HG03039 (cell line): ENCODE measurements at regions not wholly inside any gene's neighbourhood (a gene's known extent, or its start where the extent isn't known, plus 50 kb on each side); places are given as distances from the start of the nearest gene placed in this dataset.

Source experiments
- ATAC-seq: cut with Tn5 transposase; IDR thresholded peaks from one replicate; pipeline ENCODE4 v1.9.1; 2021; ENCODE audit warnings: mild to moderate bottlenecking, moderate library complexity; ENCODE audit not compliant: unreplicated experiment

DNA sequence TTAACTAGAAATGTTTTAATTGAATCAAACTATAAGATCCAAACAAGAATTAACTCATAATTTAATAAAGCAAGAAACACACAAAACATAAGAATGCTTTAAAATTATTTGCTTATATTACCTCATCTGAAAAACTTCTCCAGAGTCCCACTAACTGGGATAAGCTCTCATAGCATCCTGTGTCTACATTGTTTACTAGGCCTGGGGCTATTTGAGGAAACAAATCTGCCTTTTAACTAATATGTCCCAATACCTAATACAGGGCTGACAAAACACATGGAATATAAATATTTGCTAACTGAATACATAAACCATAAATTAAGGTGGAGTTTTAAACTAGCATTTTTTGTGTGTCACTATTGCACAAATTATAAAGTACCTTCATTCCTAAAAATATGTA, 1399.8 kb upstream of the SLC10A2 start:
- ATAC-seq: no peak

DNA sequence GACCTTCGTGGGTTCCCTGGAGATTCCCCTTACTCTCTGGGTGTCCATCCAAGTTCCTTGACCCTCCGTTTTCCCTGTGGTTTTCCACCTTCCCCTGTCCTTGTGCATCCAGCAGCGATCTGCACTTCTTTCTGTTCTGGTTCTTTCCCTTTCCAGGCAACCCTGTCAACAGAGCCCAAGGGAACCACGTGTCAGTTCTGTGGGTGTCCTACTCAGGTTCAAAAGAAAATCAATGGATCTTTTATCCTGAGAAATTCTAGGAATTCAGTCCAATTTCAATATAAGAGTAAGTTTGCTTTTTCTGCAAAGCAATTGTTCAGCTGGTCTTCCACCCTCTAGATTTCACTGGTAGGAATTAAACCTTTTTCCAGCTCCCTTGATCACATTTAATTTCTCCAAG, 1394.8 kb upstream of the SLC10A2 start:
- ATAC-seq: no peak

DNA sequence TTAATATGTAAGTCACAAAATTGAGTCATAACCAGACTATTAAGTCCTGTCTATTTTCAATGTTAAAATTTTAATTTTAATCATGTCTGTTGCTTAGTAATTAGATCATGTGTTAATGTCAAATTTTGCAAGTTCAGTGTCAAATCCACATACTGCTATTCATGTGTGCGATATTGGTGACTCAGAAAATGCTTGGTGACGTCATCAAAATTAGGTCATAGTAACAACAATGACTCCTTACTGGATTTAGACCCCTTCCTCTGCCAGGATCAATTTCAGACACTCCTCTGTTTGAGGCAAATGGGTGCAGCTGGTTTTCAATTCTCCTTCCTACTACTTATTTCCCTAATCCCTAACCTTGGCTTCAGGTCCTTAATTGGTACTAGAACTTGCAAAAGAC, 1394.3 kb upstream of the SLC10A2 start:
- ATAC-seq: no peak

DNA sequence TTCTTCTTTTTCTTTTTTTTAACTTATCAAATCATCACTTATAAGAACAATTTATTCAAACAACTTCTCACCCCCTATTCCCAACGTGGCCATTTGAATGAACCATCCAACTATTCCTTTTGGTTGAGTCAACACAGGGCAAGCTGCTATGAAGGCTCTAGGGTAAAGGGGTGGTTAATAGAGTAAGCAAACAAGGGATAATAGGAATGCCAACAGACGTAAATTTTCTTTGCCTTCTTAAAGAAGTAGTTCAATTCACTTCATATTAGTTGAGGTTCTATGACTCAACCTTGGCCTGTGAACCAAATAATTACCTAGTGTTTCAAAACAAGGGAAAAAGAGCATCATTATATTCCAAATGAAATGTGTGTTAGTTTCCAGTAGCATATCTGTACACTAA, 1383.8 kb upstream of the SLC10A2 start:
- no peak for ATAC-seq

DNA sequence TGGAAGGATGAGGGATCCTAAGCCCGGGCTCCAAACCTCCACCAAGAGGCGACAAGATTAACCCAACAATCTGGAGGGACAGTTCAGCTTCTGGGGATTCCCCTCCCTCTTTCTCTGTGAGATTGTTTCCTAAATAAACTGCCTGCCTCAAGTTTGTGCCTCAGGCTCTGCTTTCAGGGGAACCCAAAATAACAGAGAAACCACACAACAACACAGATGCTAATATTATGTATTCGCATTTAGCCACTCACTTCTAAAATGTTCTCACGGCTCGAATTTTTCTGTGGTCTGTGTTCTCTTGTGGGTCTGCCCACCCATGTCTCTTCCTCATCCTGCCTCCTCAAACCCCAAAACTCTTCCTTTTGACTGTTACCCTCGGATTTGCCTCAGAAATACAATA, 1381.1 kb upstream of the SLC10A2 start:
- no peak for ATAC-seq

DNA sequence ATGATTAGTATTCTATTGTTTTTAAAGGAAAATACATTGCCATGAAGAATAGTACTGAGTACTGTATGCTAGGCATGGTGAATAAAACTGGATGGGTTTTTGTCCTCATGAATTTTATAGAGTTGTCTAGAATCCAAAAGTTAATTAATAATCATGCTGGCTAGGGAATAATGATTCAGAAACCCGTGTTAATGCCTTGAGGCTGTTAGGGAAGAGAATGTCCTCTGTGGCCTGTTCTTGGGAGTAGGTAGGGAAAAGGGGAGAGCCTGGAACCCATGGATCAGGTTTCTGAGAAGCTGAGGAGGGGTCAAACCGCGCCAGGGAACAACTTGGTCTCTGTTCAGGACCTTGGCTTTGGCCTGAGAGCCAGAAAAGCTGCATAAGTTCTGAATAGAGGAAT, 1376.3 kb upstream of the SLC10A2 start:
- no peak for ATAC-seq

DNA sequence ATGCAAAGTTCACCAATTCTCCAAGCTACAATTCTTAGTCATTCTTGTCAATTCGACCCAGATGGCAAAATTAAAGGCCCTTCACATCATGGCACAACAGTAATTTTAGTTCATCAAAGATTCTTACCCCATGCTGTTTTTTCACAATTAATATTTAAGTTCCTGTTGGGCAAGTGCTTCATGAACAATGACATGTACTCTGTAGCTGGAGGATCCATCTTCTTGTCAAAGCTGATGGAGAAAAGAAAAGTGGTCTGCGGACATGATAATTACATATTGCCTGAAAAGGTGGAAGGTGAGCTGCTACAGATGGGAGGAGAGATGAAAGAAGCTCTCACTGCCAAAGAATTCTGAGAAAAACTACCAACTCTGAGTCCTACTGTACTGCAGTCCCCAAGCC, 1370.3 kb upstream of the SLC10A2 start:
- no peak for ATAC-seq

DNA sequence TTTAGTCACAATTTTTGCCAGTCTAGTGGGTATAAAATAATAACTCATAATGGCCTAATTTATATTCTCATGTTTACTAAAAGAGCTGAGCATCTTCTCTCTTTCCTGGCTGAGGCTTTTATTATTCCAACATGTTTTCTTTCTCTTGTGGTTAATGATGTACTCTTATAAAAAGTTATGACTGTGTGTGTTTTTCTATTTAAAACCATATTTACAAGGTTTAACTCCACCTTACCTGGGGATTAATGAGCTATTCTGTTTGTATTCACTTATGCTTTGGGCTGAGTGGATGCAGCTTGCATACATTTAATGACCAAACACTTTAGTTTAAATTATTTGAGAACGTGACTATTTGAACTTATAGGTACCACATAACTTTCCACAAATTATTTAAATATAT, 1365.7 kb upstream of the SLC10A2 start:
- ATAC-seq: no peak

DNA sequence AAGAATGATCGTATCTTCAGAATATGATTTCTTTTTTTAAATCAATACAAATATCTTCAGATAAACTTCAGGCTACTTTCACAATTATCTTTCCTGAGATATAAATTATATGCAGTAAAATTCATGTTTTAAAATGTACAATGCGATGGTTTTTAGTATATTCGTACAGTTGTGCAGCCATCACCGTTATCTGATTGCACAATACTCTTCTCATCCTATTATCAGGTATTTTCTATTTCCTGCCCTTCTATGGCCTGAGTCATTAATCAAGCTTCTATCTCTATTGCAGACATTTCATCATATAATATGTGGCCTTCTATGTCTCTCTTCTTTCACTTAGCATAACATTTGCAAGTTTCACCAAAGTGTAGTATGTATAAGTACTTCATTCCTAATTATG, 1360.2 kb upstream of the SLC10A2 start:
- ATAC-seq: no peak

DNA sequence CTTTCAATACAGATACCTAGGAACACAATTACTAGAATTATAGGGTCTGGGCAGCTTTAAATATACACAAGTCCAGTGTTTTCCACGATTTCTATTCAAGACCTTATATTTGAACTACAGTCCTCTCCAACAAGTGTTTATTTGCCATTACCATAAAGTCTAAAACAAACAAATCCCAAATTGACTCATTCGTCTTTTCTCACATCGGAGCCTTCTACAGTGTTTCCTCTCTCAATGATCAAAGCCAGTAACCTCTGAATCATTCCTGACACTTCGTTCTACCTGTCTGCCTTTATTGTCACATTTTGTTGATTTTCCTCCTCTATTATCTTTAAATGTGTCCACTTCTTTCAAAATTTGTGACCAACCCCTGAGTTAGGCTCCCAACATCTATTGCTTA, 1356.5 kb upstream of the SLC10A2 start:
- ATAC-seq: no peak

DNA sequence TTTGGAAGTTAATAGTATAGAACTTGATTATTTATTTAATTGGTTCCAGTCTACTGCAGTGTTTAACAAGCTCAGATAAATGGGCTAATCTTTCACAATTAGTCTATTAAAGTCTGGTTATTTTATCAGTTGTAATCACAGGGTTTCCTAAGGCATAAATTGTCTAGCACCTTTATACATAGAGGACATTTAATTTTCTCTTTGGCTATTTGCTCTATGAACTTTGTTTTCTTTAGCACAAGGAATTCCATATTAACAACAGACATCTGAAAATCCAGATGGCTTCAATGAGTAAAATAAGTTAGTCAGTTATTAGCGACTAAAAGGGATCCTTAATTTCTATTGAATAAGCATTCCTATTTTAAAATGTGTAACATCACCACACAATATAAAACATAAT, 1350.8 kb upstream of the SLC10A2 start:
- ATAC-seq: no peak

DNA sequence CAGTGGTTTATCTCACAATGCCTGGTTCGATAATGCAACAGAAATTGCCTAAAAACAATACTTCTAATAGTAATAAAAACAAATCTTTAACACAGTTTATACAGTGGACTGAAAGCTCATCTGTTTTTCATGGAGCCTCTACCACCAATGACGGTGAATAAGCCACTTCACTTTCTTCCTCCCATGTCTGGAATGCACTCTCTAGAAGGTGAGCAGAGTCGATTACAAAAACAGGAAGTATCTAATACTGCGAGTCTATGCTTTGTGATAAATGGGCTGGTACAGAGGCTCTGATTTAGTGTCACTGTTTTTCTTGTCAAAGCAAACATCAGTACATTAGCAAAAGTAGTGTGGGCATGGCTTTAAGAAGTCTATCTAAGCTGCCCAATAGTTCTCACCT, 1348.6 kb upstream of the SLC10A2 start:
- no peak for ATAC-seq

DNA sequence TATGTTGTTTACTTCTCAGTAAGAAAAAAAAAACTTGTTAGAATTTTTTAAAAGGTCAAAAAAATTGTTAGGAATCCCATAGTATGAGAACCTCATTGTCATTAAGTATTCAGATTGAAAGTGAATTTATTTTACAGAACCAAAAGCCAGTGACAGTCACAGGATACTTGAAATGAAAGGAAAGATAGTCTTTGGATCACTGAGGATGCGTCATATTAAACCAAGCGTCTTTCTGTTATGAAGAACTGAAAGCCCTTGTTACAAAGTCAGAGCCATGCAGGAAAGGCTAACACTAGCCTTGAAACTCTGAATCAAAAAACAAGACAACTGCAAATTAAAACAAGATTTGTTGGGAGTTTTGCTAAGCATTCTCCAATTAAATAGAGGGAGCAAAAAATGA, 1348.0 kb upstream of the SLC10A2 start:
- no peak for ATAC-seq

DNA sequence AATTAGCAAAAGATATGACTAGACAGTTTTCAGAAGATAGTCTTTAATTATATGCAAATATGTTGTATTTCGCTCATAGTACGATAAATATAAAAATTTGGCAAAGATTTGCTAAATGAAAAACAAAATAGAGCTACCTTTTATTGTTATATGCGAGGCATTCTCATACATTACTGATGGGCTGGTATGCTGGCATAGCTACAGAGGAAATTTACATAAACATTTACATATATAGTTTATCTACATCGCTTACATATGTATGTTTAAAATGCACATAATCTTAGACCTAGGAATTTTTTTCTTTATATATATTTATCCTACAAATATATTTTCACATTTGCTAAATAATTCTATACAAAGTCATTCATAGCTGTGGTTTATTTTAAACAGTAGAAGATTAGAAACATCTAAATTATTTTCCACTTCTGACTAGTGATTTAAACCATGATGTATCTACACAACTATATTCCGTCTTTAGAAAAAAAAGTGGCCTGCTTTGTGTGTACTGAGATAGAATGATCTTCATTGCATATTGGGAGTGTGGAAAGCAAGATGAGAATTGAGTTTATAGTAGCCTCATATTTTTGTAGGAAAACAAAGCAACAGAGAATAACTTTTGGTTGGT, 1345.0 kb upstream of the SLC10A2 start:
- ATAC-seq: no peak

DNA sequence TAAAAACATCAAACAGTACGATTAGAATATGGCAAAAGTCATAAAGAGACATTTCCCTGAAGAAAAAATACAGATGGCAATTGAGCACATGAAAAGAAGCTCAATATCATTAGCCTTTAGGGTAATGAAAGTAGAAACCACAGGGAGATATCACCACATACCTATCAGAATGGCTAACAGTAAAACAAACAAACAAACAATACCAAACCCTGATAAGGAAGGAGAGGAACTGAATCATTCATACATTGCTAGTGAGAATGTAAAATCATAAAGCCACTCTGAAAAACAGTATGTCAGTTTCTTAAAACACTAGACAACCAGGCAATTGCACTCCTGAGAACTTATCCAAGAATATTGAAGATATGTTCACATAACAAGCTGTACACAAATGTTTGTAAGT, 1342.5 kb upstream of the SLC10A2 start:
- ATAC-seq: no peak

DNA sequence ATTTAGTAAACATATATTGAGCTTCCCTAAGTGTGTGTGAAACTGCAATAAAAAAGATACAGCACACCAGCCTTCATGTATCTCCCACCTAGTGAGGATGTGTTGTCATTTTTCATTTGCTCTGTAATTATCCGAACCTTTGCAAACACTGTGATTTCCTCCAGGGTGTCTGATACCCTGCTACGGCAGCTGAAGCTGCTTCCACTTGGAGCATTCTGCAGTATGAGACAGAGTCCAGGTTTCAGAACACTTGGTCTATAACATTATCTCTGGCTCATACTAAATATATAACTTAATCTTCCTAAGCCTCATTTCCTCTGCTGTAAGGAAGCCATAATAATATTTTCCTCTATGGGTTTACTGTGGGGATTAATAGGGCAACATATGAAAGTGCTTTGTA, 1338.1 kb upstream of the SLC10A2 start:
- no peak for ATAC-seq

DNA sequence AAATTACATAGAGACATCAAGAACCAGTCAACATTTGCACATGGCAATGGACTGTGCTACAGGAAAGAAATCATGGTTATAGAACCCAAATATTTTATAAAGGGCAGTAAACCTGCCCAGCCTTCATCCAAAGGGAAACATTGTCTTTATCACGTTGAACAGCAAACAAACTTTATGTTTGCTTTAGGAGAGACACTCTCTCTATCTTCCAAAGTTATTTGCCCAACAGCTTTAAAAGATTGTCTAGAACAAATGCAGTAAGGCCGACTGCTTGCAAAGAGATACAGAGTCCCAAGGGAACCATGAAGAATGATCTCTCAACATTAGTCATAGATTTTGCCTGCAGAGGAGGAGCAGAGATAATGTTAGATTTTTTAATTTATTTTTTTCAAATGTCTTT, 1323.5 kb upstream of the SLC10A2 start:
- no peak for ATAC-seq

DNA sequence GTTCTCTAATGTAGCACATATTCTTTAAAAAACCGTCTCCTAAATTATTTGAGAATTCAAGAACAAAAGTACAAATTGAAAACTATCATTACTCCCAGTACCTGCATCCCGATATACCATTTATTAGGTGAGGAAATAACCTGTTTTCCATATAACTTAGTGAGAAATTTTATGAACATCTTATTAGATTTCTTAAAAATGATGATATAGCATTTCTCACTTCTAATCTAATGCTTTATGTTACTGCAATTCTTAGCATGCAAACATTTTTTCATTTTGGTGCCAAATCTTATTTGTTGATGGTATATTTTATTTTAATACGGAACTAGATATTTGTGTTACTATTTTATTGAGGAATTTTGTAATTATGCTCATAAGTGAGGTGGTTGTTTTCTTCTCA, 1321.3 kb upstream of the SLC10A2 start:
- ATAC-seq: no peak

DNA sequence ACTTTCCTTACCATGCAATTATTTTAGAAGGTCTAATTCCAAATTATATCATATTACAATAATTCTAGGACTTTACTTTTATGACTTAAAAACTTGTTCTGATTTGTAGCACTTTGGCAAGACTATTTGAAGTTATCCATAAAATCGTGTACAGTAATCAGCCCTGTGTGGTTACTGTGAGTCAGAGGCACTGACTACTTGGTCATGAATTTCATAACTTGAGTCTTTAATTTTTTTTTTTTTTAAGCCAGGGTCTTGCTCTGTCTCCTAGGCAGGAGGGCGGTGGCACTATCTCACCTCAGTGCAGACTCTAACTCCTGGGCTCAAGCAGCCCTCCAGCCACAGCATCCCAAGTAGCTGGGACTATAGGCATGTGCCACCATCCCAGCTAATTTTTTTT, 1319.2 kb upstream of the SLC10A2 start:
- no peak for ATAC-seq

DNA sequence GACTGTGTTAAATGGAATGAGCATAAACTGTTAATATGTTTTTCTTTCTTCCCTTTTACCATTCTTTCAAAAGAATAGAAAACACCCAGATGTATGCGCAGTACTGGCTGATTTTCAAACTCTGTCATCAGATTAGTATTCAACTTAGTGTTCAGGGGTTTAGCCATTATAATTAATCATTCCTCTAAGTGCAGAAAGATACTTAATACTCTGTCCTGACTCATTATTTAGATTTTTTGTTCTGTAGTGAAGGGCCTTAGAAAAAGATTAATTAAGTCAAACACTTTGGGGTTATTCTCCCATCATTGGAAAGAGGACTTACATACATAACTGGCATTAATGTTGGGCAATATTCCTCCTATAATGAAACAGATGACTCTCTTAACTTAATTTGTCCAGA, 1316.7 kb upstream of the SLC10A2 start:
- ATAC-seq: no peak

DNA sequence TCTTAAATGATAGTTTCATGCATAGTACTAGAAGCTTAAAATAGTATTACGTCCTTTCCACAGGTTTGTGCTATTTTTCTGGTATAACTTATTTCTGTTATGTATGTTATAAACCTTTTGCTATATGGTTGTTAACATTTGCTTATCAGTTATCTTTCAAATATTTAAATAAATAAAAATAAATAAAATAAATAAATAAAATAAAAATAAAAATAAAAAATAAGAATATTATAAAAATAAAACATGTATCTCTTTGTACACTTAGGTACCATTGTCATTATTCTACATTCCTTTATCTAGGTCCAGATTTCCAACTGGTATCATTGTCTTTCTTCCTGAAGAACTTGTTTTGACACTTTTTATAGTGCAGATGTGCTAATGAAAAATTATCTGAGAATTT, 1310.4 kb upstream of the SLC10A2 start:
- no peak for ATAC-seq

DNA sequence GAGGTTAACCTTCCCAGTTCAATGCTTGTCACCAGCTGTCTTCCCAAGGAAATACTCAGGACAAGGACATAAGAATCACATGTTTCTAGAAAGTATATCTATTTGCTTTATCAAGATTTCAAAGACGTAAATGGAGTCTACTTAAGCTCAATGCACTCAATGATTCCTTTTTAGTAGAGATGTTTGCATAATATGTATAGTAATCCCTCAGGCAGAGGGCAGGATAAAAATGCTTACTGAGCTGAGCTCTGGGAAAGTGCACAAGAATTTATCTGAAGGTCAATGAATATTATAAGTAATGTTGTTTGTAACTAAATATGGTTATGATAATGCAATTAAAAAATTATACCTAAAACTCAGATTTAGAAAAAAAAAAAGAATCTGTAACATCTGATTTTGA, 1309.4 kb upstream of the SLC10A2 start:
- ATAC-seq: no peak

DNA sequence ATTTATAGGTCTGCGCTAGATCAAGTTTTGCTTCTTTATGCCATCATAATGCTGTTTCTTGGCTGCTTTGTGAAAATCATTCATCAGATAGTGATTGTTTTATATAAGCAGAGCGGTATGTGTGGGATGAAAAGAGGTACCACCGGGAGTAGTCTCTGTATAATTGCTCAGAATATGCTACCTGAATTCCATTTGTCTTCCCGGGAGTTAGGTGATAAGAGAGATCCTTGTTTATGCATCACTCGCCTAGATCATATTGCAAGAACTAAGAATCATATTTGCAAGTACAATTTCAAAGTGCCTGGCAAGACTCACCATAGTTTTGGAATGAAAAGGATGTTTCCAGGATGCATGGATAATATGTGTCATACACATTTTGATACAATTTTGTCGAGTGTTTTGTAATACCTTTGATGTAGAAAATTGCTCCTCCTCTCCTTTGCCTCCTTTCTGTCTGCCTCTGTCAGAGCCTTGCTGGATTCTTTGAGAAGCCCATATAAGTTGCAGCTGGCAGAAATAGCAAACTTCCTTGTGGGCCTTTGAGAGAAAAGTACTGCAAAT, 1306.0 kb upstream of the SLC10A2 start:
- no peak for ATAC-seq
